NCI-H2227 (cell line): ENCODE measurements at regions not wholly inside any gene's neighbourhood (a gene's known extent, or its start where the extent isn't known, plus 50 kb on each side); places are given as distances from the start of the nearest gene placed in this dataset.
"Not testable (repeated sequence)": the region's sequence is repeated elsewhere in the genome, so short reads cannot be mapped to it uniquely, and the experiment has no call there.

Experiments
- DNase-seq: peaks from one replicate; lab custom pipeline; 2025; ENCODE audit not compliant: unreplicated experiment; lab: John Stamatoyannopoulos, UW

DNA sequence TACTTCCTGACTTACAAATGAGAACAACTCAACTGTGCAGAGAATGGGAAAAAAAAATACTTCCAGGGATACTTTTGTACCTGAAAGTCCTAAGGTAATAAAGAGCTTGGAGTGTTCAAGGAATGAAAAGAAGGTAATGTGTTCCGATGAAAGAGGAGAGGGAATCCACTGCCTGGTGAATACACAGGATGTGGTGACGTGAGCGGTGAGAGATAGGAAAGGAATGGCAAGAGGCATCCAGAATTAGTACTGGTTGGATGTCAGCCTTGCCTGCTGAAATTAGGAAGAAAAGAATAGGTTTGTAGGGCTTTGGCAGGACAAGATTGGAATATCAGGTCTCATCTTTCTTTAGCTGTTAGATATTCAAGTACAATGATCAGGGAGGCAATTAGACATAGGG, 347.7 kb downstream of the POM121L12 start:
- no peak for DNase-seq

DNA sequence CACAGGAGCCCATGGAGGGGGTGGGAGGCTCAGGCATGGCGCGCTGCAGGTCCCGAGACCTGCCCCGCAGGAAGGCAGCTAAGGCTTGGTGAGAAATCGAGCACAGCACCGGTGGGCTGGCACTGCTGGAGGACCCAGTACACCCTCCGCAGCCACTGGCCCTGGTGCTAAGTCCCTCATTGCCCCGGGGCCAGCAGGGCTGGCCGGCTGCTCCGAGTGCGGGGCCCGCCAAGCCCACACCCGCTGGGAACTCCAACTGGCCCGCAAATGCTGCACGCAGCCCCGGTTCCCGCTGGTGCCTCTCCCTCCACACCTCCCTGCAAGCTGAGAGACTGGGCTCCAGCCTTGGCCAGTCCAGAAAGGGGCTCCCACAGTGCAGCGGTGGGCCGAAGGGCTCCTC, 349.8 kb downstream of the POM121L12 start:
- DNase-seq = not testable (repeated sequence)

DNA sequence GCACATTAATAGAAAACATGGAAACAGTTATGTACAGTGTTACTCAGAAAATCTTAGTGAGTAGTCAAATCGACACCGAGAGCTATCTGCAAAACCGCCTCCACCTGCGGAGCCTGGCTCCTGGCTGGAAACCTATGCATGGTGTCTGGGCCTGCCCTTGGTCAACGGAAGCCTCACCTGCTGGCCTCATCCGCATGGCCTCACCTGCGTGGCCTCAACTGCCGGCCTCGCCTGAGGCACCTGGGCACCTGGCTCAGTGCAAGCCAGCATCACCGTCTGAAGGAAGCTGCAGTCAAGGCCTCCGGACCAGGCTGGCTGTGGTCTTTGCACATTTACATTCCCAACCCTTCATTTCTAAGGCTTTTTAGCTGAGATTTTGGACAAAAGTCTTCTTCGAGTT, 352.1 kb downstream of the POM121L12 start:
- no peak for DNase-seq

DNA sequence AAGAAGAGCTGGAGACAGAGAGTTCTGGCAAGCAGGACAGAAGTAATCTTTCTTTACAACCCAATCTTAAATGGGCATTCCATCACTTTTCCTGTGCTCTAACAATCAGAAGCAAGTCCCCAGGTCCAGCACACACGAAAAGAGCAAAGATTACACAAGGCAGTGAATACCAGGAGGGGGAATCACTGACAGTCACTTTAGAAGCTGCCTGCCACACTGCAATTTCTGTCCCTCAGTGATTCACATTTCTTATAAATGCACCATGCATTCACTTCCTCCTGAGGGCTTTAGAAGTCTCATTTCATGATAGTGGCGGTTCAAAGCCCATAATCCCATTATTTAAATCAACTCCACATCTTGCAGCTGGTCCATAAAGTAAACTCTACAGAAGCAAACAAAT, 362.5 kb downstream of the POM121L12 start:
- no peak for DNase-seq

DNA sequence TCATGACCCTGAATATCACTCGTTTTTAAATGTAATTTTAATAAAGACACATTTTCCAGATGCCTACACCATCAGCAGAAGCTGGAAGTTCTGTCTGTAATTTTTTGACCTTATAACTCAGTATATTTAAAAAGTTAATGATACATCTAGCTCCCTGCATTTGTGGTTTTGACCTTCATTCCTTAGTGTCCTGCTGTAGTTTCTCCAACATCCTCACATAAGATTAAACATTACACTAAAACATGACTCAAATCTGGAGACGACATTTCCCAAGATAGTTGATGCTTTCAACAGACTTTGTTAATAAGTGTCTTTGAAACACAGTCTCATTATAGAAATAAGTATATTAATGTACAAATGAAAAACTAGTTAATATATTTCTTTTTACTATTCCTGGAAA, 363.1 kb downstream of the POM121L12 start:
- DNase-seq = no peak

DNA sequence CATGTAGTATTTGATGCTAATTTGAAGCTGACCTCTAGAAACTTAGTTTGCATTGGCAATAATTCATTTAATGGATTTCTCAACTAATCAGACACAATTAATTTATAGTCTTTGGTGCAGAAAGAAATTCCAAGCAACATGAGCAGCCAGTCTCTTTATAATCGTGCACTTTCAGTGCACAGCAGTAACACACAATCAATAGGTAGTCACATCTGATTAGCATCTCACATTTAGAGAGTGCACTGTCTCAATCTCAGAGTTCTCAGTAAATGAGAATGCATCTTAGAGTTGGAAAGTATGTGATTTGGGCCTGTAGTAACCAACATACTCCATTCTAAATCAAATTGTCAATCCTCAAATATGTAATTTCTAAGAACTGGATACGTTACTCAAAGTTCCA, 377.6 kb downstream of the POM121L12 start:
- no peak for DNase-seq

DNA sequence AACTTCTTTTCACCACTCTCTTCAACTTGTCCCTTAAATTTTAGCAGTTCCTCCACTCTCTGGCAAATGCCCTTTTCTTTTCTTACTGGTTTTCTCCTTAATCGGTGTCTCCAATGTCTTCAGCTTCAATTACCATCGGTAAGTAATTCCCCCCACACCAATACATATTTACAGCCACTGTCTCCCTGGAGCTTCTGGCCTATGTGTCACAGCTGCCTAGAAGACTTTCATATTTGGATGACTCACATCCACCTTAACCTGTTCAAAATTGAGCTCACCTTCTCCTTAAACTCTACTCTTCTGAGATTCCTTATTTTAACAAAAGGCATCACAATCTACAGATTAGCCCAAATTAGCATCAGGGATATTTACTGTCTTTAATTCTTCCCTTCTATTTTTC, 380.4 kb downstream of the POM121L12 start:
- DNase-seq = no peak

DNA sequence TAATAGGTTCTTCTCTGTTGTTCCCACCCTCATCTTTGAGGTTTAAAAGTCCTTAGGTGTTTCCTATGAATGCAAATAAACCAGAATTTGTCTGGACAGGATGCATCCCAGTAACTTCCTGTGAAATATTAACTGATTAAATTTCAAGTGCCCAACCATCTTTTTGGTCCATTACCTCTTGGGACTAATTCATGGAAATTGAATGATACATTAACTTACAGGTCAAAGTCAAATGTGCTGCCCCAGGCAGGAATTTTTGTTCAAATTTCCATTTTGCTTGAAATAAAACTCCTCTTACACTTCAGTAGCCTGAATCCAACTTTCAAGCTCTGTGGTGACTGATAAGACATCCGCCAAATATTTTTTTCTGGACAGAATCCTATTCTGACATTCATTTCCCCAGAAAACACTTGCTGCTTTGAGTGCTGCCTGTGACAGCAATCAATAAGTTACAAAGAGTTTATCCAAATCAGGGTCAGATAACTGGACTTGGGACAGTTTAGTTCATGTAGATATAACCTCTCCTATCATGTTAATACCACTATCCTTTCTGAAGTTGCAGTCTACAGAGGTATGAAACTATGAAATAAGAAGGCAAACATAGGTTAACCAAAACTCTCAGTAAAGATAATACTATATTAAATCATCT, 383.5 kb downstream of the POM121L12 start:
- no peak for DNase-seq

DNA sequence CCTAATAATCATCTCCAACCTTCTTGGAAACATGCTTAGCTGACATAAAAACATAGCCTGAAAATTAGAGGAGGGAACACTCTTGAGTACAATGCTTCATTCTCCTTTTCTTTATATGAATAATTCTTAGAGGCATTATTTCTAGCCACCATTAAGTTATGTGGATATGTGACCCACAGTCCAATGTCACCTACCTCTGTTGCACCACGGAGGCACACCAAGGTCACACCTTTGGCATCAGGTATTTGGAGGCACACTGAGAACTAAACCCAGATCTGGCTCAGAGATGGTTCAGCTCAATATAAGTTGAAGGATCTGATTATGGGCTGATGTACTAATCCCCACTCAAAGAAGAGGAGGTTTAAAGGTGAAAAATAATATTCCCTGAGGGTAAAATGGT, 385.1 kb downstream of the POM121L12 start:
- DNase-seq = no peak

DNA sequence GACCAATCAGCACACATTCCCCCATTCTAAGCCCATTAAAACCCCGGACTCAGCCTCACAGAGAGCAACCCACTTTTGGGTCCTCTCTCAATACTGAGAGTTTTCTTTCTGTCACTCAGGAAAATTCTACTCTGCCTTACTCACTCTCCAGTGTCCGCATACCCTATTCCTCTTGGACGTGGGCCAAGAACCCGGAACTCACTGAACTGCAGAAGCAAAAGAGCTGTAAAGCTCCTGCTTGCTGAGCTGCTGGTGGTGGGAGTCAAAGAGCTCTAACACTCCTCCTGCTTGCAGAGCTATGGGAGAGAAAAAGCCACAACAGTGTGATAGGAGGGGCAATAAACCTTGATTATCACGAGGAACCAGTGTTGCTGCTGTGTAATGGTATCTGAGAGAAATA, 386.9 kb downstream of the POM121L12 start:
- DNase-seq = no peak

DNA sequence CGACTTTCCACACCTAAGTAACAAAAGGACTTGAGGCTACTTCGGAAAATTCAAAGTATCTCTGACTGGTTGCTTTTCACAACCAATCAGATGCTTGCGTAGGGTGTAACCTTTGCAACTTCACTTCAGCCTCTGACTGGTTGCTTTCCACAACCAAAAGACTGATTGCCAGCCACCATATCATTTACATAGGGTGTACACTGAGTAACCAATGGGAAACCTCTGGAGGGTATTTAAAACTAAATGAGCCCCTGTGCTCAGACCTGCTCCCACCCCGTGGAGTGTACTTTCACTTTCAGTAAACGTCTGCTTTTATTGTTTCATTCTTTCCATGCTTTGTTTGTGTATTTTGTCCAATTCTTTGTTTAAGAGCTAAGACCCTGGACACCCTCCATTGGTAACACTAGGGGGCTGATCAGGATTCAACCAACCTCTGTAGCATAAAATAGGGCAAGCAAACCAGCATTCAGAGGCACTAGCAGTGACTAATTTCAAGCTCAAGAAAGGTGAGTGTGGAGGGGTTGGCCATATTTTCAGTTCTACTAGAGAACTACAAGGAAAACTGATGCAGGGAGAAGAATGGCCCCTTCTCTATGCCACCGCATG, 390.8 kb downstream of the POM121L12 start:
- no peak for DNase-seq

DNA sequence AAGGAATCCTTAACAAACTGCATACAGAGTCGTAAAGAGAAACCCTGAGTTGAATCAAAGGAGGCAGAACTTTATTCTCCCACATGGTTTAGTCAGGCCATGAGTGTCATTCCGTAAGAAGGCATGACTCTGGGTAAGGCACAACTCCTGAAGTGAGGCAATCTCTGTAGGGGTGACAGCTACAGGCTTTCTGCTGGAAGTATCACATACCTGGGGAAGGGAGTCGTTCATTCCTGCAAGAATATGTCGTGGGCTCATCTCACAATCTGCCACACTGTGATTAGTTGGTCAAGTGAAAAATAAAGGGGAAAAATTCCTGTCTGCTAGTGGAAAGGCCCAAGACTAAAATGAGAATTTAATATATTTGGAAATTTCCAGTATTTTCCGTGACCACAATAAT, 392.6 kb downstream of the POM121L12 start:
- no peak for DNase-seq

DNA sequence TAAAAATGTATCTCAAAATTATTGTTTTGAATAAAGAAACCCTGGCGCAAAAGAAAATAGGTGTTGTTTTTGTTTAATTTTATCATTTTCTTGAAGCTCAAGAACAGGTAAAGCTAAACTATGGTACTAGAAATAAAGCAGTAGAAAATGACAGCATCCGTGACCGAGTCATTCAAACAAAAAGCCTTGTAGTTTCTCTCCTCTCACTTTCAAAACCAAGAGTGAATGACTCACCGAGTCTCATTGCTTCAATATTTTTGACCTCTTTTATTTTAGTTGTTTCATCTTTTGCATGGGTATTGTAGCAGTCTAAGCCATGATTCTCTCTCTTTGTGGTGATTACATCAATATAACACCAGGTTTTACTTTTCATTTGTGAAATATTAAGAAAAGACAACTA, 396.5 kb downstream of the POM121L12 start:
- no peak for DNase-seq

DNA sequence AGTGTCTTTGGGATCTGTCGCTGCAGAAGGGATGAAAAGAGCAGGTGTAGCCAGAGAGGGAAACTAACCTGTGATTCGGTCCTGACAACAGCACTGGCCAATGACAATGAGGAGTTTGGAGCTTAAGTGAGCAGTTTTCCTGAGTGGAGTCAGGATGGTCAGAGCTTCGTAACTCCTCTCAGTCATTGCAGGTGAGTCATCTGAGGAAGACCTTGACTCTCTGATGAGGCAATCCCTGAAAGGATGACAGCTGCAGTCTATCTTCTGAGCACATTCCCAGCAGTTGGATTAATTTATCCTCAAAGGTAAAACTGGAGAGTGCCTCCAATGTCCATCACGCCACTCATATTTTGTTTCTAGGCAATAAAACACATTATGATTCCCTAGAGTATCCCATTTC, 401.9 kb downstream of the POM121L12 start:
- DNase-seq = no peak

DNA sequence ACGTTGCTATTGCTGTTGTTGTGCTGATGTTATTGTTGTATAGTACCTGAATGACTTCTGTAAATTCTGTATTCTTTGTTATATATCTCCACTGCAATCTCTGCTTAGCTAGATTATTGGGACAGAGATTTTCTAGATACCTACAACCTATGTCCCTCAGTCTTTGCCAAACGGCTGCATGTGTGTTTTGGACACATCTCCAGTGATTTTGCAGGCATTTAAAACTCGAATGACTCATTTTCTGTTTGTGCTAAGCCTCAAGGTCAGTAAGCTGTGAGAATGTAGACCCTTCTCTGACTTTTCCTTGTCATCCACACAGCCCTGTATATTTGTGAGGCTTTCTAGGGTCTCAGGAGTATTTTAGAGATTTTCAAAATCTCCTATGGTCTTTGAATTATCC, 410.7 kb downstream of the POM121L12 start:
- DNase-seq = no peak

DNA sequence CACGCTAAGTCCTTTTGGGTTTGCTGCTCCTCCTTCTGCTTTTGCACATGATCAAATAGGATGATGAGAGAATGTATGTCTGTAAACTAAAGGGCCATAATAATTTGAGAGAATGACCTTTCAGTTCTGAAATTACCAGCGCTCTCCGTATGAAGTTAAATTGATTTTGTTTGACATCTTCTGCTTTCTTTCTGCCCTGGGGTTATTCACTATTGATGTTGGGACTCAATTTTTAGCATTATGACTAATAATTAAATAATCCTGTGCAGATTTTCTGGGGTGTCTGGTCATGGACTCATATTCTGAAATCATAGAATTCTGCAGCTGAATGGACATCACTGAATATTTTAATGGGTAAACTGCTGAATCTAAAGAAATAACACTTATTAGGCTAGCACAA, 423.2 kb downstream of the POM121L12 start:
- DNase-seq = no peak

DNA sequence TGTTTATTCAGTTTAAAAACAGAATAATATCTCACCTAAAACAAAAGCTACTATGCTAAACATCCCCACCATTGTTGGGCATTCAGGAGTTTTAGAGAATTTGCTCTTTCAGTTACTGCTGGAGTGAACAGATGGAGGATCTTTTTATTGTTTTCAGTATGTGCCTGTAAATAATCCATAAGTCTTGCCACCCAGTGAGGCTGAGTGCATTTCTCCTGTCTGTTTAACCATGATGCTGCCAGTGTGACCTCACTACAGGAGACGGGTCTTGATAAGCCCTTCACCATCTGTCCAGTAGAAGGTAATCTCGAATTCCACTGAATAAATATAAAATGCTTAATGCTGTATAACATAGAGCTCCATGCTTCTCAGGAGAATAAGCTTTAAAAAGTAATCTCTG, 430.9 kb downstream of the POM121L12 start:
- no peak for DNase-seq

DNA sequence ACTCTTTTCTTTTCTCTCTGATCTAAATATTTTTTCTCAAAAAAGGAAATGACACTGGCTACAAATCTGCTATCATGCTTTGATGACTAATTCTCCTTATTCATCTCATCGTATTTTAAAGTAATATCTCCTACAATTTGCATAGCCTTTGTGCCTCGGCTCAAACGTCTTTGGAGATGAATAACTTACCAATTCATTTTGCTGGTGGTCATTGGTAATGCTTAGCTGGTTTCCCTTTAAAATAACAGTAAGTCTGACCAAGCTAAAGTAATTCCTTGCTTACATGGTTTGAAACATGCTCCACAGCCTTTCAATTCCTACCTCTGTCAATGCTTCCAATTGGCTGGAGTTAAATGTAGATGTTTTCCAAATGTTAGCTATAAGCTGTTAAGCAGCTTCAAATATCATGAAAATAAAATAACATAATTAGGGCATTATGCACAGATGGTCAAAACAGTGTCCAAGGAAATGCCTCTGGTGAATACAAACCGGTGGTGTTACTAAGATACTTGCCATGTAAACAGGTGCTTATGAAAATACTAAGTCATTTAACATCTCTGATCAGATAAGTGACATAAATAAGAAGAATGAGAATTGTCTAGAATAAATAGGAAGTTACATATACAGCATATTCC, 435.0 kb downstream of the POM121L12 start:
- no peak for DNase-seq

DNA sequence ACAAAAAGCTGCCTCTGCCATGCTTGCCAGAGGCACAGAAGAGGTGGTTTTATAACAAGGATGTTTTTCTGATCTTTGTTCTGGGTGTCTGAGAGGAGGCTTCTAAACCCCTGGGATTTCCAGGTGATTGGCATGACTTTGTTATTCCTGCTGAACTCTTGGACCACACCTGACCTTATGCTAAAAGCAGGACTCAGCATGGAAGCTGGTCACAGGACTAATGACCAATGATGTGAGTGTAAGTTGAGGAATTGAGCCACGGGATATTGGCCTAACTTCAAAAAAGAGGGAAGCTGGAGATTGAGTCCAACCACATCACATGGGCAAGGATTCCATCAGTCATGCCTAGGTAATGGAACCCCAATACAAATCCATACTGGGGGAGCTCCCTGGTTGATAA, 437.9 kb downstream of the POM121L12 start:
- no peak for DNase-seq

DNA sequence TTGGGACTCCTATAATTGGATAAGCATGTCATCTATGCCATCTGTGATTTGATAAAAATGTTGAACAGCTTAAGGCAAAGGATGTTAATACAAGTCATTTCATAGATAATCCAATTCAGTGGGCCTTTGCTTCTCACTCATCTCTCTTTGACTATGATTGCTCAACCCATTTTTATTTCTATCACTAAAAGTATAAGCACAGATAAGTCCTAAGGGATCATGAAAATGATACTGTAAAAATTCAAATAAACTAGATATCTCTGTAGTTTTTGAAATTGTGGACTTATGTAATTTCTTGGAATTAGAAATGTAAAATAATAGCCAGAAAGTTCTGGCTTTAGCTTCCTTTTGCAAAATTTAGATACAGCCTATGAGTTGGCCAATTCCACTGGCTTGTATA, 440.3 kb downstream of the POM121L12 start:
- DNase-seq = no peak

DNA sequence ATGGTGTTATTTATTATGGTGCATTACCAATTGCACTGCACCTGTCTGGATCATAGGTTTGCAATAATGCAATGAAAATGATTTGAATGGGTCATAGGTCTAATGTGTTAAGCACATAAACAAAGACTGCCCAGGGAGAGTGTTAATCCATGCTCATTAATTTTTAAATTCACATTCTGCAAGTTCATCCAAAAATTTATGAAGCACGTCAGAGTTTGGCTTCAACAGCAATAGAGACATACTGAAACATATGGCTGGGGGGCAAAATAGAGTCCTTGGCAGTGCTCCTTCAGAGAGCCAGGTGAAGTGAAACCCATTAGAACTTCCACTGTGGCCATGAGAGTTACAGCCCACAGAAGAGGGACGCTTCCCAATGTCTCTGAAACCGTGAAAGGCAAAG, 441.1 kb downstream of the POM121L12 start:
- no peak for DNase-seq

DNA sequence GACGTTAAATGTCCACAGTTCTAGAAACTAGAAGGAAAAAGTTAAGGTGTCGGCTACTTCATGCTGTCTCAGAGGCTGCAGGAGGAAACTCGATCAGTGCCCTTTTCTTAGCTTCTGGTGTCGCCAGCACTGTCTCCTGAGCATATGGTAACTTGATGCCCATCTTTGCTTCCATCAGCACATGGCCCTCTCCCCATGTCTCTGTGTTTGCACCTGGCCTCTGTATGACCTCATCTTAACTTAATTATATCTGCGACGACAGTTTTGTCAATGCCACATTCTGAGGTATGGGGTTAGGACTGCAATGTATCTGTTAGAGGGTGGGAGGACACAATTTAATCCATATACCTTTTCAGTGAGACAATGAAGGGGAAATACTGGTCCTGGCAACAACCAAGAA, 449.9 kb downstream of the POM121L12 start:
- DNase-seq = no peak

DNA sequence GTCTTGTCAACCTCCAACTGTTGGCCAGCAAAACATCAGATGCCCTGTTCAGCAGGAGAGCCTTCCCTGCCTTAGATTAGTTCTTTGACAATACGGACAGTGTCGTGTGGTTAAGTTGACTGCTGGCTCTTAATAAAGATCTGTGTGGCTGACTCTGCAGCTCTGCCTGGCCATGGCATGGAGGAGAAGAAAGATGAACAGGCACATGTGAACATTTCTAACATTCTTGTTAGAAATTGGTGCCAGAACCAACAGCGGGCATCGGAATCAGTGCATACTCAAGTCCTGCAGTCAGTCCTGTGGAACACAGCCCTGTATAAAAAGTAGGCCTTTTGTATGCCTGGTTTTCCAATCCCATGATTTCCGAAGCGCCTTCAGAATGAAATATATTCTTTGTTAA, 455.6 kb downstream of the POM121L12 start:
- DNase-seq = no peak
